HepG2 (cell line): ENCODE measurements at regions not wholly inside any gene's neighbourhood (a gene's known extent, or its start where the extent isn't known, plus 50 kb on each side); places are given as distances from the start of the nearest gene placed in this dataset.

ENCODE experiments used
- ATAC-seq: fragments of 200-7000 bp; cut with Tn5 transposase; 3 replicates; pipeline ENCODE4 v1.9.1; 2020; ENCODE audit warnings: mild to moderate bottlenecking, moderate library complexity
- BruUV-seq: library from RNA; stranded (reverse); fragments of 400-500 nt; replicated peaks from 2 replicates; lab custom pipeline; 2021; lab: Mats Ljungman, UMichigan
- CTCF ChIA-PET: fragments of 300-600 bp; formaldehyde crosslinking; extraction: SDS; loops from one replicate; lab custom pipeline; 2021; ENCODE audit warnings: low total read pairs, inconsistent platforms, low intra/inter-chr PET ratio; lab: Yijun Ruan, JAX
- POLR2A ChIA-PET: fragments of 350-600 bp; sonication (Branson Sonifier 250); formaldehyde crosslinking; loops from one replicate; lab custom pipeline; 2020; ENCODE audit warnings: antibody characterized with exemption, inconsistent platforms; lab: Yijun Ruan, JAX
- DNase-seq: peaks from one replicate; pipeline ENCODE4 v3.0.0-alpha.2; 2015; ENCODE audit warnings: low spot score
- FAIRE-seq: peaks from 3 replicates; lab custom pipeline; 2011; peaks lifted over from hg19 to GRCh38; lab: Jason Lieb, UNC
- H2AFZ ChIP-seq: one replicate; pipeline ENCODE4 v1.6.1; 2011; ENCODE audit warnings: low read length, inconsistent platforms
- H3K27ac ChIP-seq: fragments of 300-600 bp; 3 replicates; pipeline ENCODE4 v1.8.0; 2011; ENCODE audit warnings: mixed run types, mild to moderate bottlenecking, mixed read lengths, low read length, inconsistent platforms; ENCODE audit not compliant: insufficient read depth; ENCODE audit errors: extremely low read length
- H3K27me3 ChIP-seq, 2 experiments: fragments of 200-600 bp in 1 of 2; 2 replicates in 1 of 2; 3 replicates in 1 of 2; pipeline versions ENCODE4 v1.6.0 to v1.8.0; 2011; ENCODE audit warnings: low read length in 2 of 2, mild to moderate bottlenecking in 2 of 2, moderate library complexity in 2 of 2, inconsistent platforms in 1 of 2; ENCODE audit not compliant: insufficient read depth in 2 of 2, control insufficient read depth in 1 of 2
- H3K36me3 ChIP-seq, 2 experiments: fragments of 200-600 bp in 1 of 2; replicated peaks in 1 of 2; 2 replicates in 1 of 2; 3 replicates in 1 of 2; pipeline versions ENCODE4 v1.5.1 to v1.8.0; 2011; ENCODE audit warnings: low read length in 2 of 2, inconsistent platforms in 1 of 2; ENCODE audit not compliant: insufficient read depth in 2 of 2, control insufficient read depth in 1 of 2
- H3K4me1 ChIP-seq: 2 replicates; pipeline ENCODE4 v1.5.1; 2012; ENCODE audit warnings: low read length, inconsistent platforms; ENCODE audit not compliant: insufficient read depth
- H3K4me2 ChIP-seq: 2 replicates; pipeline ENCODE4 v1.6.0; 2011; ENCODE audit warnings: low read depth, low read length, inconsistent platforms
- H3K4me3 ChIP-seq, 3 experiments: fragments of 200-600 bp in 1 of 3; sonication (generic), shearing (Covaris generic) in 1 of 3; replicated peaks in 1 of 3; 2 replicates each; pipeline ENCODE4 v1.5.1; 2011 to 2016; ENCODE audit warnings: low read length in 3 of 3, inconsistent platforms in 2 of 3, low read depth in 2 of 3, mild to moderate bottlenecking in 2 of 3, control low read depth in 1 of 3, mixed read lengths in 1 of 3; ENCODE audit not compliant: insufficient read depth in 1 of 3
- H3K79me2 ChIP-seq: one replicate; pipeline ENCODE4 v1.6.1; 2011; ENCODE audit warnings: low read length, inconsistent platforms; ENCODE audit not compliant: insufficient read depth
- H3K9ac ChIP-seq: 2 replicates; pipeline ENCODE4 v1.6.0; 2011; ENCODE audit warnings: mild to moderate bottlenecking, low read depth, low read length, inconsistent platforms; ENCODE audit not compliant: insufficient read depth
- H3K9me3 ChIP-seq: 2 replicates; pipeline ENCODE4 v1.5.1; 2012; ENCODE audit warnings: mild to moderate bottlenecking, low read length
- H4K20me1 ChIP-seq: 2 replicates; pipeline ENCODE4 v1.6.0; 2011; ENCODE audit warnings: inconsistent platforms, mild to moderate bottlenecking, low read length, moderate library complexity; ENCODE audit not compliant: insufficient read depth
- GATAD2A ChIP-seq: IDR thresholded peaks from 2 replicates; pipeline ENCODE4 v1.6.1; 2016
- HES4 ChIP-seq: sonication (generic); formaldehyde crosslinking; IDR thresholded peaks from 2 replicates; pipeline ENCODE4 v1.9.0; 2021; ENCODE audit warnings: mild to moderate bottlenecking, missing genetic modification reagents, borderline replicate concordance
- LRRFIP1 ChIP-seq: sonication (generic); formaldehyde crosslinking; conservative IDR thresholded peaks from 2 replicates; pipeline ENCODE4 v1.4.0; 2020; ENCODE audit warnings: missing genetic modification reagents
- MZF1 ChIP-seq: sonication (generic); formaldehyde crosslinking; IDR thresholded peaks from 2 replicates; pipeline ENCODE4 v1.8.1; 2023; ENCODE audit warnings: mild to moderate bottlenecking, missing genetic modification reagents, borderline replicate concordance
- SP140L ChIP-seq: sonication (generic); formaldehyde crosslinking; IDR thresholded peaks from 2 replicates; pipeline ENCODE4 v1.4.0; 2020; ENCODE audit warnings: missing genetic modification reagents, borderline replicate concordance
- XBP1 ChIP-seq: sonication (generic); formaldehyde crosslinking; IDR thresholded peaks from 2 replicates; pipeline ENCODE4 v1.5.0; 2020; ENCODE audit warnings: missing genetic modification reagents
- ZNF292 ChIP-seq: sonication (generic); formaldehyde crosslinking; IDR thresholded peaks from 2 replicates; pipeline ENCODE4 v1.8.1; 2022; ENCODE audit warnings: mild to moderate bottlenecking, low read depth, missing genetic modification reagents, borderline replicate concordance
- ZNF580 ChIP-seq: IDR thresholded peaks from 2 replicates; pipeline ENCODE4 v1.6.1; 2016; ENCODE audit warnings: low read depth, borderline replicate concordance
- ZSCAN31 ChIP-seq: sonication (generic); formaldehyde crosslinking; IDR thresholded peaks from 2 replicates; pipeline ENCODE4 v1.5.0; 2020; ENCODE audit warnings: low read depth, mild to moderate bottlenecking, missing genetic modification reagents
- WGBS: methylation state at CpG from one replicate; pipeline ENCODE4 v1.1.6; 2017; ENCODE audit warnings: low lambda C conversion rate; 5-methylcytosine and 5-hydroxymethylcytosine counted together
- in situ Hi-C: cut with HindIII; loops from 2 replicates; pipeline ENCODE4 v1.10.0; 2017; ENCODE audit warnings: low pct_unique_long_range_greater_than_20kb; ENCODE audit not compliant: extremely low pct_ligation_motif_present
- intact Hi-C: fragments of 100-400 bp; cut with micrococcal nuclease; formaldehyde crosslinking; loops from one replicate; pipeline ENCODE4 v1.10.0; 2022; ENCODE audit not compliant: unreplicated experiment

GRCh38 chr5:109573766-109574165 lies 116.0 kb upstream of the MAN2A1 start:
- Histone ChIP-seq H3K4me1 (no peaks in the 10 kb centered on the region), H2AFZ (no peak overlapping the region), H3K9me3 (no peaks in the 10 kb centered on the region), H3K4me2 (no peak overlapping the region), H3K27me3 (no peaks in the 10 kb centered on the region), H3K4me3 (no peak overlapping the region), H4K20me1 (no peaks in the 10 kb centered on the region), H3K79me2 (no peaks in the 10 kb centered on the region), H3K27ac (no peak overlapping the region), H3K9ac (no peak overlapping the region), H3K36me3 (no peaks in the 10 kb centered on the region)
- TF ChIP-seq MZF1 = no peak
- TF ChIP-seq ZNF580 (CRISPR knock-in tag) = no peak
- TF ChIP-seq GATAD2A (CRISPR knock-in tag) = no peak
- no peak for TF ChIP-seq HES4 (CRISPR knock-in tag)
- no peak for TF ChIP-seq ZNF292 (CRISPR knock-in tag)
- no peak for TF ChIP-seq ZSCAN31 (CRISPR knock-in tag)
- no peak for TF ChIP-seq XBP1
- no peak for TF ChIP-seq SP140L (CRISPR knock-in tag)
- no peak for TF ChIP-seq LRRFIP1 (CRISPR knock-in tag)
- ChIA-PET POLR2A (no interaction called here), CTCF (no interaction called here)
- DNase-seq (no peak), FAIRE-seq (no peak), ATAC-seq (no peak)
- in situ Hi-C loops = no loop called here
- WGBS = 11% methylated on average over 3 of the region's 3 CpGs
- intact Hi-C loops = no loop called here
- BruUV-seq = no TSS peak
